ENCODE measurements at regions not wholly inside any gene's neighbourhood (a gene's known extent, or its start where the extent isn't known, plus 50 kb on each side); places are given as distances from the start of the nearest gene placed in this dataset.

GRCh38 chr5:173494446-173494845, 122.0 kb downstream of the BOD1 start:
- TF ChIP-seq POLR2A (IDR thresholded peaks at IDR 0.05; ENCODE audit: low read depth, low read length): no peak
- no peak for TF ChIP-seq POLR2AphosphoS5 (IDR thresholded peaks at IDR 0.05; ENCODE audit: low read depth, low read length)
